ENCODE measurements at regions not wholly inside any gene's neighbourhood (a gene's known extent, or its start where the extent isn't known, plus 50 kb on each side); places are given as distances from the start of the nearest gene placed in this dataset.
A peak's percentile ranks its signal among the peaks of the same experiment; 100 is the strongest.

DNA sequence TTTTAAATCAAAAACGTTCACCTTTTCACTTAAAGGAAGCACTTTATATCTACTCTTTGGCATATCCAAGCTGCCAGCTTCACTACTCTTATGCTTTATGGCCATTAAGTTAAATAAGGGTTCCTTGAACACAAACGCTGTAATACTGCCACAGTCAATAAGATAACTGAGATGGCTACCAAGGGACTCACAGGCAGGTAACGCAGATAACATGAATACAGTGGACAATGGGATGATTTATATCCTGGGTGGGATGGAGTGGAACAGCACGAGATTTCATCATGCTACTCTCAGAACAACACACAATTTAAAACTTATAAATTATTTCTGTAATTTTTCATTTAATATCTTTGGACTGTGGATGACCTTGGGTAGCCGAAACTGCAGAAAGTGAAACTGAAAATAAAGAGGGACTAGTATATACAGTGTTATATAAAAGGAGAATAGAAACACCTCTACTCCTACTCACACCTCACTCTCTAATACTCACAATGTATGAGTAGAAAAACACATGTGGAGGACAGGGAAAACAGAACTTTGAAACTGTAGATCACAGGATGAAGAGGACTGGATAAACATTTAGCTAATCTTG is 367.3 kb downstream of the C12orf50 start:
- H3K4me3 Mint-ChIP-seq: no peak overlapping the region
- no peaks in the 10 kb centered on the region for H3K79me2 ChIP-seq (ENCODE audit: low read depth)
- H3K36me3 ChIP-seq: no peaks in the 10 kb centered on the region
- no peaks in the 10 kb centered on the region for H3K36me3 Mint-ChIP-seq
- no peaks in the 10 kb centered on the region for H3F3A ChIP-seq (ENCODE audit: low read depth)
- no peaks in the 10 kb centered on the region for H3K9me3 Mint-ChIP-seq
- no peaks in the 10 kb centered on the region for H3K27me3 Mint-ChIP-seq (ENCODE audit: insufficient read depth, low read depth)
- no peaks in the 10 kb centered on the region for H3K9me3 ChIP-seq (ENCODE audit: low read depth)
- H3K27me3 ChIP-seq: no peaks in the 10 kb centered on the region
- TF ChIP-seq, protein P1, sequence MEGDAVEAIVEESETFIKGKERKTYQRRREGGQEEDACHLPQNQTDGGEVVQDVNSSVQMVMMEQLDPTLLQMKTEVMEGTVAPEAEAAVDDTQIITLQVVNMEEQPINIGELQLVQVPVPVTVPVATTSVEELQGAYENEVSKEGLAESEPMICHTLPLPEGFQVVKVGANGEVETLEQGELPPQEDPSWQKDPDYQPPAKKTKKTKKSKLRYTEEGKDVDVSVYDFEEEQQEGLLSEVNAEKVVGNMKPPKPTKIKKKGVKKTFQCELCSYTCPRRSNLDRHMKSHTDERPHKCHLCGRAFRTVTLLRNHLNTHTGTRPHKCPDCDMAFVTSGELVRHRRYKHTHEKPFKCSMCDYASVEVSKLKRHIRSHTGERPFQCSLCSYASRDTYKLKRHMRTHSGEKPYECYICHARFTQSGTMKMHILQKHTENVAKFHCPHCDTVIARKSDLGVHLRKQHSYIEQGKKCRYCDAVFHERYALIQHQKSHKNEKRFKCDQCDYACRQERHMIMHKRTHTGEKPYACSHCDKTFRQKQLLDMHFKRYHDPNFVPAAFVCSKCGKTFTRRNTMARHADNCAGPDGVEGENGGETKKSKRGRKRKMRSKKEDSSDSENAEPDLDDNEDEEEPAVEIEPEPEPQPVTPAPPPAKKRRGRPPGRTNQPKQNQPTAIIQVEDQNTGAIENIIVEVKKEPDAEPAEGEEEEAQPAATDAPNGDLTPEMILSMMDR (IDR thresholded peaks at IDR 0.05): no peak
- no peak for TF ChIP-seq EZH2phosphoT487 (IDR thresholded peaks at IDR 0.05)
- TF ChIP-seq EZH2 (IDR thresholded peaks at IDR 0.05): no peak
- DNase-seq (ENCODE audit: low spot score): no peak
- peaks cover under 1% of the 10 kb centered on the region for H3K4me1 Mint-ChIP-seq
- H3K27ac Mint-ChIP-seq: no peak overlapping the region
- H3K4me3 ChIP-seq: no peak overlapping the region
- H3K4me2 ChIP-seq: no peak overlapping the region
- no peak overlapping the region for H3K9ac ChIP-seq
- H4K20me1 ChIP-seq (ENCODE audit: low read depth): no peaks in the 10 kb centered on the region
- H3K27ac ChIP-seq: no peak overlapping the region
- peak overlapping the region; percentile 27 for H2AFZ ChIP-seq (replicated peaks)
- H3K4me1 ChIP-seq: no peaks in the 10 kb centered on the region

DNA sequence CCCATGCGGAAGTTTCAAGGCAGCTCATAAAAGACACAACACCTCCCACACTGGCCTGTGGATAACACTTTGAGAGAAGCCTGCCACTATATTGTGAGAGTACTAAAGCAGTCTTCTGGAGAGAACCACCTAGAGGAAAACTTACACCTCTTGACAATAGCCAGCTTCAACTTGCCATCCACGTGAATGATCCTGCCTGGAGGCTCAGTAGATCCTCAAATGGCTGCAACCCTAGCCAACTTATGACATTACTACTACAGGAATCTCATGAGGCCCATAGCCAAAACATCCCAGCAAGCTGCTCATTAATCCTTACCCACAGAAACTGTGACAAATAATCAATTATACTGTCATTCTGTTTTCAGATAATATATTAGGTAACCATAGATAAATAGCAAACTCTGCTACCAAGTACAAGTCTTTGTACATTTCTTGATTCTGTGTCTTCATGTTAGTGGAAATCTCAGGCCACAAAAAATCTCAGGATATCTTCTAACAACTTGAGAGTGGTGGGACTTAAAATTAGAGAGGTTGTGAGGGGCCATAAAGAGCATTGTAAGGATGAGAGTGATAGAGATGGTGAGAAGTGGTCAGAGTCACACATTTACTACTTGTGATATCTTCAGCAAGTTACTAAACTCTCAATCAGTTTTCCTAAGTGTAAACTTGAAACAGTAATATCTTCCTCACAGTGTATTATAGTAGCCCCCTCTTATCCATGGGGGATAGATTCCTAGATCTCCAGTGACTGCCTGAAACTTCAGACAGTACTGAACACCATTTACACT is 368.0 kb downstream of the C12orf50 start:
- Histone ChIP-seq H3K9ac (no peak overlapping the region), H3K9me3 (ENCODE audit: low read depth) (no peaks in the 10 kb centered on the region), H3K27me3 (no peaks in the 10 kb centered on the region), H3K4me2 (no peak overlapping the region), H4K20me1 (ENCODE audit: low read depth) (no peaks in the 10 kb centered on the region), H3K4me1 (peaks cover 6% of the 10 kb centered on the region), H3K36me3 (no peaks in the 10 kb centered on the region), H2AFZ (replicated peaks) (peak overlapping the region; percentile 27), H3F3A (ENCODE audit: low read depth) (no peaks in the 10 kb centered on the region), H3K79me2 (ENCODE audit: low read depth) (no peaks in the 10 kb centered on the region), H3K4me3 (no peak overlapping the region), H3K27ac (no peak overlapping the region)
- Mint-ChIP-seq H3K36me3 (no peaks in the 10 kb centered on the region), H3K9me3 (no peaks in the 10 kb centered on the region), H3K4me1 (peaks cover 8% of the 10 kb centered on the region), H3K4me3 (no peak overlapping the region), H3K27me3 (ENCODE audit: insufficient read depth, low read depth) (no peaks in the 10 kb centered on the region), H3K27ac (no peak overlapping the region)
- TF ChIP-seq, protein P1 (IDR thresholded peaks at IDR 0.05): no peak
- TF ChIP-seq EZH2phosphoT487 (IDR thresholded peaks at IDR 0.05) (no peak), EZH2 (IDR thresholded peaks at IDR 0.05) (no peak)
- no peak for DNase-seq (ENCODE audit: low spot score)

DNA sequence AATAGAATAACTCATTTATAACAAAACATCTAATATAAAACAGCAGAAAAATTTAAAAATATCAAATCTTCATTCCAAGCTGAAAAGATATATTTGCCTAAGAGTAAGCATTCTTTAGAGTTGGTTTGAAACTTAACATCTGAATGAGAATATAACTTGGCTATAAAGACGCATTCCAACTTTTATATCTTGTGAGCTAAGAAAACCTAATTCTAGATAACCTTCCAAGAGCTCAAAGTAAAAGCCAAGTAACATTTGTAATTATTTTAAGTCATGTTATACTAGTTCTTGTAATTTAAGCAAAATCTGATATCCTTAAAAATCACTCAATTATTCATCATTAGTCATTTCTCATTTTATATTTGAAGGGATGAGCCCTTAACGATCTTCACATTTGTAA is 368.9 kb downstream of the C12orf50 start:
- Histone ChIP-seq H3F3A (ENCODE audit: low read depth) (no peaks in the 10 kb centered on the region), H3K79me2 (ENCODE audit: low read depth) (no peaks in the 10 kb centered on the region), H3K4me2 (no peak overlapping the region), H3K9me3 (ENCODE audit: low read depth) (no peaks in the 10 kb centered on the region), H3K36me3 (no peaks in the 10 kb centered on the region), H3K4me1 (peaks cover 7% of the 10 kb centered on the region), H2AFZ (replicated peaks) (no peak overlapping the region), H3K27me3 (no peaks in the 10 kb centered on the region), H4K20me1 (ENCODE audit: low read depth) (no peaks in the 10 kb centered on the region), H3K4me3 (no peak overlapping the region), H3K9ac (no peak overlapping the region), H3K27ac (no peak overlapping the region)
- no peak for TF ChIP-seq EZH2 (IDR thresholded peaks at IDR 0.05)
- no peak for TF ChIP-seq EZH2phosphoT487 (IDR thresholded peaks at IDR 0.05)
- TF ChIP-seq, protein P1 (IDR thresholded peaks at IDR 0.05): no peak
- peaks cover 8% of the 10 kb centered on the region for H3K4me1 Mint-ChIP-seq
- no peak for DNase-seq (ENCODE audit: low spot score)
- no peak overlapping the region for H3K4me3 Mint-ChIP-seq
- no peaks in the 10 kb centered on the region for H3K9me3 Mint-ChIP-seq
- H3K36me3 Mint-ChIP-seq: no peaks in the 10 kb centered on the region
- no peaks in the 10 kb centered on the region for H3K27me3 Mint-ChIP-seq (ENCODE audit: insufficient read depth, low read depth)
- no peak overlapping the region for H3K27ac Mint-ChIP-seq
